NCI-H1694 treated with DMSO at 0.1 percent for 48 hours (cell line): ENCODE measurements at regions not wholly inside any gene's neighbourhood (a gene's known extent, or its start where the extent isn't known, plus 50 kb on each side); places are given as distances from the start of the nearest gene placed in this dataset.

Experiments used
- DNase-seq: peaks from one replicate; lab custom pipeline; 2025; lab: John Stamatoyannopoulos, UW

DNA sequence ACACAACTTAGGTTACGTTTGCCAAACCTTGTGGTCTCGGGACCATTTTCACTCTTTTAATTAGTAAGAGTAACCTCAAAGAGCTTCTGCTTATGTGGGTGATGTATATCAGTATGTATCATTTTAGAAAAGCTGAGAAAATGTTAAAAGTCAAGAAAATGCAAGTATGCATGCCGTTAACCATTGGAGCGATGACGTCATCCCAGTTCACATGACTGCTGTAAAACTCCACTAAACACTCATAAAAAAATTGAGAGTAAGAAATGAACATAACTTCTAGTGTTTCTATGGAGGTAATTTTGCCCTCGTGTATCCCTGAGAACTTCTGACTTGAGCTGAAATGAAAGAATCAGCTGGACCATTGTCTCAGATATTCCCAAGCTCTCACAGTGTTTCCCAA is 250.0 kb upstream of the CDH4 start:
- no peak for DNase-seq

DNA sequence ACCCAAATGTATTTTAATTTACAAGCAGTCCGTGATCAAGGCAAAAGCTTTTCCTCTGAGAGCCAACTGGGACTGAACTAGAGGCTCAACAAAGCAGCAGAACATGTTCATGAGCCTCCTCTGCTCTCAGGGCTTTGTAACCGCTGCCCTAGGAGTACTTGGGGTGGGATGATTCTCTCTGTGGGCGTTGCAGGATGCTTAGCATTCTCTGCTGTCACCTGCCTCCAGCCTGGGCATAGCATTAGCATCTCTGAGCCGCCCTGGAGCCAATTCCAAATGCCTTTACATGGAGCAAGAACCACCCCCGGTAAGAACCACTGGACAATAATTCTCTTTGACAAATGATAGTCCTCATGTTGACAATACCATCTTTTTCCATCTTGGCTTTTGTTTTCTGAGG is 237.6 kb upstream of the CDH4 start:
- DNase-seq: no peak

DNA sequence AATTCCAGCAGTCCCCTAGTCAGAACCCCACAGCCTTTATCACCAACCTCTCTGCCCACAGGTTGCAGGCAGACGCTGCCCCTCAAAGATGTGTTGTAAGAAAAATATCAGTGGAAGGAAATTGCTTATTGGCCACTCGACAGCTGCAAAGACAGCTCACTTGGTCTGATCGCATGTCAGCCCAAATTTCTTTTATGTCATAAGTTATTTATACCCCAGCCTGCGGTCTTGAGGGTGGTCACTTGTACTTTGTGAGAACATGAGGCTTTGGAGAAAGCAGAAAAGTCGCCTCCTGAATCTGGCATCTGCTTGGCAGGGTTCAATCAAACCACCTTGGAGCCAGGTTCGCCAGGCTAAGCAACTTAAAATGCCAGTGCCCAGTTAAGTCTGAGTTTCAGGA is 236.5 kb upstream of the CDH4 start:
- DNase-seq: no peak

DNA sequence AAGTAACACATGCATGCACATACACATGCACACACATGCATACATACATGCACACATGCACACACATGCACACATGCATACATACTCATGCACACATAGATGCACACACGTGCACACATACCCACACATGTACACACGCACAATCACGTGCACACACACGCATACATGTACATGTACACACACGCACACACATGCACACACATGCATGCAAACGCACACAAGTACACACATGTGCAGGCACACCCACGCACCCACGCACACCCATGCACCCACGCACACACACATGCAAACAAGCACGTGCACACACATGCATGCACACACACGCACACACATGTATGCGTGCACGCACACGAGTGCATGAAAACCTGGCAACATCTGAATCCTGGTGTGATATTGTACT is 232.7 kb upstream of the CDH4 start:
- no peak for DNase-seq

DNA sequence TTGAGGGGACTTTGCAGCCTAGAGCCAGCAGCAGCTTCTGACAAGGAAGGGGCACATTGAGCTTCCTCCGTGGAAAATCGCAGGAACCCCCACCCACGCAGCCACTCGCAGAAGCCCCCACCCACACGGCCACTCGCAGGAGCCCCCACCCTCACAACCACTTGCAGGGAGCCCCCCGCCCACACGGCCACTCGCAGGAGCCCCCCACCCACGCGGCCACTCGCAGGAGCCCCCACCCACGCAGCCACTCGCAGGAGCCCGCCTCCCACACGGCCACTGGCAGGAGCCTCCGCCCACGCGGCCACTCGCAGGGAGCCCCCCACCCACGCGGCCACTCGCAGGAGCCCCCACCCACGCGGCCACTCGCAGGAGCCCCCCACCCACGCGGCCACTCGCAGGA is 228.4 kb upstream of the CDH4 start:
- no peak for DNase-seq

DNA sequence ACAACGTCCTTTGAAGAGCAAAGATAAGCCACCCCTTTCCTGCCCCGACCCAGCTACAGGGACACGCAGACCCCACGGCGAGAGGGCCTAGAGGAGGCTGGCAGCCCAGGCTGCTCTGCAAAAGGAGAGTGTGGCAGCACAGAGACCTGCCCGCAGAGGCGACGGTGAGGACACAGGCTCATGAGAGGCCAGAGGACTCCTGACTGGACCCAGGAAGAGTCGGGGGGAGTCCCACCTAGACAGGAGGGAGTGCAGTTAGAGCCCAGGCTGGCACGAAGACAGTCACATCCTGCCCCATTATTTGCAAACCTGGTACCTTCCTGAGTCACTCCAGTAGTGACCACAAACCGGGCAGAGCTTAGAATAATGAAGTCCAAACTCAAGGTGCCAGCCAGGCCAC is 227.7 kb upstream of the CDH4 start:
- no peak for DNase-seq

DNA sequence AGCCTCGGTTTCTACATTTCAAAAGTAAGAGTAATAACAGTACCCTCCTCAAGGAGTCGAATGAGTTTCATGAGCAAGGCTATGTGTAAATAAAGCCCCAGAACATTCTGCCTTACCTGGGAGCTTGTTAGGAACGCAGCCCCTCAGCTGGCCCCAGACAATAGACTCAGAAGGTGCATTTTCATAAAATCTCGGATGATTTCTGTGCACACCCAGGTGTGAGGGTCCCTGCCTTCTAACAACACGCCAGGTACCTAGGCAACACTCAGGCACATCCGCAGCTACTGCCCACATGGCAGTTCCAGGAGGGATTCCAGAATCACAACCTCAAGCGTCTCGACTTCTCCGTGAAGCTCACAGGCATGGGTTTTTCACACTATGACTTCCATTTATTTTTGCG is 226.5 kb upstream of the CDH4 start:
- DNase-seq: no peak

DNA sequence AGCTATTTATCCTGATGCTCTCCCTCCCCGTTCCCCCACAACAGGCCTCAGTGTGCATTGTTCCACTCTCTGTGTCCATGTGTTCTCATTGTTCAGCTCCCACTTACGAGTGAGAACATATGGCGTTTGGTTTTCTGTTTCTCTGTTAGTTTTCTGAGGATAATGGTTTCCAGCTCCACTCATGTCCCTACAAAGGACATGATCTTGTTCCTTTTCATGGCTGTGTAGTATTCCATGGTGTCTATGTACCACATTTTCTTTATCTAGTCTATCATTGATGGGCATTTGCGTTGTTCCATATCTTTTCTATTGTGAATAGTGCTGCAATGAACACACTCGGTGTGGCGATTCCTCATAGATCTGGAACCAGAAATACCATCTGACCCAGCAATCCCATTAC is 225.9 kb upstream of the CDH4 start:
- no peak for DNase-seq

DNA sequence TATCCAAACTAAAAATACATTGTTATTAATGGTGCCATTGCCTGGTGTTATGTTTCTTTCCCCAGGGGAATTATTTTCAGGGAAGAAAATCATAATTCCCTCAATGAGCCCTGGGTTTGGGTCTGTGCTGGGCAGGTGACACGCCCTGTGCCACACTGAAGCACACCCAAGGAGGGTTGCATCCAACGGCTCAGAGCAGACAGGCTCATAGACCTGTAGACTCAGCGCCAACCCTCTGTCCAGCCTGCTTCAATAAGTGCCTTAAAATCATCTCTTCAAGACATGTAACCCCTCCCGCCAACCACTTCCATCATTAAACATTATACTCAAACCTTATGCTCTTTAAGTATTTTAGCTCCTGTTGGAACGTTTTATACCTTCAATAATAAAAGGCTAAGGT is 225.3 kb upstream of the CDH4 start:
- DNase-seq: no peak

DNA sequence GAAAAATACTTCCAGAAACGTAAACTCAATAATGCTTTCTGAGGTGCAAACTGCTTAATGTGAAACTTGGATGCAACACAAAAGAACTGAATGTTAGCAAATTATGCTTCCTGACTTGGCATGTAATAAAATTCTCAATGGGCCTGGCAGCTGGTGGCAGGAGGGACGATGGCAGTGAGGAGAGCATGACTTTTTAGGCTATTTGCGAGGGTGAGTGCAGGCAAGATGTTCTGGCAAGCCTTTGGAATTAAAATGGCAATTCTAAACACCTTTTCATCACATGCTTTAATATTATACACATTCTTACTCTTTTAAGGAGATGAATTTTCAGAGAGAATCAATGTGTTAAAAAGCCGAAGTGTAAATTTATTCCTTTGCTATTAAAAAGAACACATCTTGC is 224.8 kb upstream of the CDH4 start:
- DNase-seq: no peak

DNA sequence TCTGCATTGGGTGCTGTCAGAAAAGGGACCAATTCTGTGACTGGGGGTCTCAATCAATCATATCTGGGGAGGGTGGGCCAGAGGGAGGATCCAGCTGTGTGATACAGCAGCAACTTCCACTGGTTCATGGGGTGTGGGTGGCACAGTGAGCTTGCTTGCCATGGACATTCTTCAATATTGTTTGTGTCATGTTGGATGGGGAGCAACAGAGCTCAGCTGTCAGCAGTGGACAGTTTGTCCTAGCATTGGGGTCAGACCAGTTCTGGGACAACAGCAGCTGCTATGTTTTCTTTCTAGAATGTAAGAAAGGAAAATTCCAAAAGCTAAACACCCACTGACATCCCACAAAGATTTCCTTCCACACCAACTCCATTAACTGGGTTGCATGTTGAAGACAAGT is 221.9 kb upstream of the CDH4 start:
- DNase-seq: no peak

DNA sequence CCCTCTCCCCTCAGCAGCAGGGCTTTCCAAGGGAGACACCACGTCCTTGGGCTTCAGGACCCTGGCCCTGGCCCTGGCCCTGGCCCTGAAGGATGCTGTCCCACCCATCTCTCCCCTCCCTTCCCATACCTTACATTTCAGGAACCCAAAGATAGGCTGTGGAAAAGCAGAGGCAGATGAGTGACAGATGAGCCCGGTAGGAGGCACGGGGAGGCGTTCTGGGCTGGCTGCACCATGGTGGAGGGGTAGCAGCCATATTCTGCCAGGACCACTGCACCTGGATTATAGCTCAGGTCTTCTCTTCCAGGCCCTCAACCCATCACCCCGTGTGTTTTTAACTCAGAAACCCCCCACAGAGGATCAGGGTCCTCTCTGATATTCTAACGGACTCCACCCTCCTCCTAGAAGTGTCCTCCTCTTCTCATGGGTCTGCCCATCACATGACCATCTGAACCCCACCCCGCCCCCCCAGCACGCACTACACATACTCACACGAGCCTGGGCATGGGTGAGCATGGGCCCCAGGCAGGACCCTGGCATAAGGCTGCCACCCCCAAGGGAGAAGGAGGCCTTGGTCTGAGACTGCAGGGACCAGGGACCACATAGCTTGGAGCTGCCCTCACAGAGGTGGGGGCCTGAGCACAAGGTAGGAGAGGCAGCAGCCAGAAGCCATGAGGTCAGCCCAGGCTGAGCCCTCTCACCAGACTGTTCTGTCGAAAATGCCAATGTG is 220.8 kb upstream of the CDH4 start:
- DNase-seq: no peak

DNA sequence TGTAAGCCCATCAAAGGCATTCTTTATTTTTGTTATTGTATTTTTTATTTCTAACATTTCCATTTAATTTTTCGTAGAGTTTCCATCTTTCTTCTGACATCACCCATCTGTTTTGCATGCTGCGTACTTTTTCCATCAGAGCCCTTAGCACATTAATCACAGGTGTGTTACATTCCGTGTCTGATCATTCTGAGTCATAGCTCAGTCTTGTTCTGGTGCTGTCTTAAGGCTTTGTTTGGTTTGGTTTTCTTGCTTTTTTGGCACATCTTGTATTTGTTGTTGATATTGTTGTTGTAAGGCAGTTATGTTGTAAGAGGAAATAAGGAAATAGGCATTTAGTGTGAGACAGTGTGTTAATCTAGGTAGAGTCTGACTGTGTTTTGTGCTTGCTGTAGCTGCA is 214.6 kb upstream of the CDH4 start:
- no peak for DNase-seq

DNA sequence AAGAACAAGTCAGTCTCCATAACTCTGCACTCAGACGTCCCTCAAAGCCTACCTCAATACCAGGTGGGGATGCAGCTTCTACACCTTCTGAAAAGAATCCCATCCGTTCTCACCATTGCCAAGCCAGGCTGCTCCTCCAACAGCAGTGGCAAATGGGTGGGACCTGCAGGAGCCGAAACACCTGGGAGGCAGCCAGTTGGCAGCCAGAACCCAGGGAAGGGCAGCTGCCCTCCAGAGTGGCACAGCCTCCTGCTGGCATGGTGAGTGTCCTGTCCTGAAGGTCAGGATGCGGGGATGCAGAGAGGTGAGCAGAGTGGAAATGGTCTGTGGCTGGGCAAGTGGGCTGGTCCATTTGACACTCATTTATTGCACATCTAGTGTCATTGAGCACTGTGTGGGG is 210.6 kb upstream of the CDH4 start:
- DNase-seq: no peak

DNA sequence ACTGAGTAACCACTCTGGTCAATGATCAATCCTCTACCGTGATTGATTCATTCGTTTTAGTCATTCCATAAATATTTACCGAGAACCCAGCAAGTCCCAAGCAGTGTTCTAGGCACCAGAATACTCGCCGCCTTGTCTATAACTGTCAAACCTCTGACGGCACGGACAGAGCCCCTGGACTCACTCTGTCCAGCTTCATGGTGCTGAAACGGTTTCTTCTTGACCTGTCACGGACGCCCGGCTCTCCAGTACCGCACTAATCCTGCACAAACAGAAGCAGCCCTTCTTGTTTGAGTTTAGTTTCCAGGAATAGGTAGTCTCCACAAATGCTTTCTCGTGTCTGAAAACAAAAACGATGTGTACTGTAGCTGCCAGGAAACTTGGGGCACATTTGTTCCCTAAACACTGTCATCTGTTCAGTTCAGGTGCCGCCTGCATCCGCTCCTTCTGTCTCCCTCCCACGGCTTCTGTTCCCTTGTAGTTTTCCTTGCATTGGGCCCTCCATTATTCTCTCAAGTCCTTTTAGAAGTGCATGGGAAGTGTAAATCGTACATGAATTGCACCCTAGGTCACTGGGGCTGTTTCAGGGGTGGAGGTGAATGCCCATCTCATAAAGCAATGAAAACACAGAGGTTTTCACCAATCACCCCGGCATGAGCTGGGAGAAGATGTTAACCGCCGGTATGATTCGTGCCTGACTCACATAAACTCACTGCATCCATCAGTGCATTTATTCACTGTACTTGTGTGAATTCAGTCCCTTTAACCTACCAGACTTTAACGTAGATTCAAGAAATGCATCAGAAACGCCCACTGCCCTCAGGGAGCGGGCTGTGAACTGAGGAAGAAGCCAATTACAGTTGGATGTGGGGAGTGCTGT is 209.3 kb upstream of the CDH4 start:
- DNase-seq: no peak

DNA sequence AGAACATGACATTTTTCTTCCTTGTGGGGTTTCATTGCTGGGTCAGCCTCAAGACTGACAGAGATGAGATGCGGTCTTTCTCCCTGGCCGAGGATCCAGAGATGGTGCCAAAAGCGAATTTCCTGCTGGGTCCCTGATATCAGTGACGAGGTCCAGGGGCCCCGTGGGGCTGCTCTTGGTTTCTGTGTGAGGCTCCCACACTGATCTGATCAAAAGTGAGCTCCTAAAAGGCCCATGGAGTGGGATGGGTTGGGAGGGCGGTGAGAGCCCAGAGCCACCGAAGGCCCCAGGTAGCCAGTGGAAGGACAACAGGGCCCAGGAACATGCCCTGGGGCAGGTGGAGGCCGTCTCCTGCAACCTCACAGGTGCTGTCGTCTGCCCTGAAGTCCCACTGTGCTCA is 208.4 kb upstream of the CDH4 start:
- DNase-seq: no peak

DNA sequence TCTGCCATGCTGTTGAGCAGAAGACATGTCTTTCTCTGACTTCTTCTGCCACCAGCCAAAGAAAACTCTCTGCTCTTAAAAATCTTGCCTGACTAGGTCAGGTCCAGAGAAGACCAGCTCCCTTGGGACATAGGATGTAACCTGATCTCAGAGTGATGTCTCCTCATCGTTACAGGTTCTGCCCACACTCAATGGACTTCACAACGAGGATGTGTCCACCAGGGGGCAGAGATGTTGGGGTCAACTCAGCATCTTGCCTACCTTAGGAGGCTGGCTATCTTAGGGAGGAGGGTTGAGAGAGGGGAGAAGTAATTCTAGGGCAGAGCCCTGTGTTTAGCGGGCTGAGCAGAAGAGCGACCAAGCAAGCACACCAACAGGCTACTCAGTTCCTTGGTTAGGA is 207.6 kb upstream of the CDH4 start:
- DNase-seq: no peak

DNA sequence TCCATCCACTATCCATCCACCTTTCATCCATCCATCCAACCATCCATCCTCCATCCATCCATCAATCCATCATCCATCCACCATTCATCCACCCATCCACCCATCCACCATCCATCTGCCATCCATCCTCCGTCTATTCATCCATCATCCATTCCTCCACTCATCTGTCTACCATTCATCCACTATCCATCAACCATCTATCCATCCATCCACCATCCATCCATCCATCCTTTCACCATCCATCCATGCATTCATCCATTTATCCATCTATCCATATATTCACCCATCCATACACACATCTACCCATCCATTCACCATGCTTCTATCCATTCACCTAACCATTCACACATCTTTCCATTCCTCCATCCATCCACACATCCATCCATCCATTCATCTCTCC is 207.0 kb upstream of the CDH4 start:
- DNase-seq: no peak

DNA sequence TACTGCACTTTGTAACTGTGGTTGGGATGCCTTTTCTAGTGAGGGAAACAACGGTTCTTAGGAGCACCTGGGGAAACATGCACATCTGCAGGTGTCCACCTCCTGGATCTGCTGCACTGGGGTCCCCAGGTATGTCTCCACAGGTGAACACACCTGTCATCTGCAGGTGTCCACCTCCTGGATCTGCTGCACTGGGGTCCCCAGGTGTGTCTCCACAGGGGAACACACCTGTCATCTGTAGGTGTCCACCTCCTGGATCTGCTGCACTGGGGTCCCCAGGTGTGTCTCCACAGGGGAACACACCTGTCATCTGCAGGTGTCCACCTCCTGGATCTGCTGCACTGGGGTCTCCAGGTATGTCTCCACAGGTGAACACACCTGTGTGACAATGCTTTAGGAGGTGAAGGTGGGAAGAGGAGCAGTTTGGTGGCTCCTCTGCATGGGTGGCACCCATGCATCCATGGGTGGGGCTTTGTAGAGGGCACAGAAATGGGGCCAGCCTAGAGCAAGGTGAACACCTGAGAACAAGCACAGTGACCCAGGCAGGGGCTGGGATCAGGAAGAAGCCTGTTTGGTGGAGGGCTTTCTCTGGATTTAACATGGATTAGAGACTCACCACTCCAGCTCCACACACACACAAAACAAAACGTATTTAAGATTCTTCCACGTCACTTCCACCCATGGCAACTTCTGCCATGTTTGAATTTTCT is 206.0 kb upstream of the CDH4 start:
- no peak for DNase-seq

DNA sequence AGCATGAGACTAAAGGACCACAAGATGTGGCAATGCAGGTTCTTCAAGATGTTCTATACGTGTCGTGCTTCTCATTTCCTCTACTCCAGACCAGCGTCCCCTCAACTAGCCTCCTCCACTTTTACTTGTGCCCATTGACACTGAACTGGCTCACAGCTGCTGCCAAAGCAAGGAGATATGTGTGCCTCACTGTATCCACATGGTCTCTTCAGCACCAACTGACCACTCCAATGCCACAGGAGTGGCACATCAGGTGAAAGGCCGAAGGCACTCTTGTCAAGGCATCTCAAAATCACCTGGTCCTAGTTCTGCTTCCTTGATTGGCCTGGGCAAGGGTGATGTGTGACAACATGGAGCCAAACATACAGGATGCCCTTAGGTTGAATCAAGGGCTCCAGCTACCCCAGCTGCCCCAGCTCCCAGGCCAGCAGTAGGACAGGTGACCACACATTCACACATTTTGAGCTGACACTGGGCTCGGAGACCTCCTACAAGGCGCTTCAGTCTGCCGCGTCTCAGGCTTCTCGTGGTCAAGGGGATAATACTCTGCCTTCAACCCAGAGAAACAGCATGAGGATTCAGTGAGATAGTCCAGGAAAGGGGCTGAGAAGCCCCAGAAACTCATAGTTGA is 205.2 kb upstream of the CDH4 start:
- no peak for DNase-seq

DNA sequence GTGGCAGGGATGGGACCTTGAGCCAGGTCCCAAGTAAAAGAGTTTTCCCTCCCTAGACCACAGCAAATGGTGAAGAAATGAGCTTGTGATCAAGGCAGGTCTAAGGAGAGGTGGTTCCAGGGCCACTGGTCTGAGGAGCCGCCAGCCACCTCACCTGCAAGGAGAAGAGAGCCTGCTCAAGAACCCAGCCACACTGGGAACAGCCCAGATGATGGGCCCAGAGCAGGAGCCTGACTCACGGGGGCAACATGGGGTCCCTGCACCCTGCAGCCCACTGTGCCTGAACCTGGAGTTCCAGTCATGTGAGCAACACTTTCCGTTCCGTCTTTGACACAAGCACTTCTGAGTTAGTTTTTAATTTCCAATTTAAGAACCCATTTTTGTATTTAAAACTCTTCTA is 204.5 kb upstream of the CDH4 start:
- DNase-seq: no peak

DNA sequence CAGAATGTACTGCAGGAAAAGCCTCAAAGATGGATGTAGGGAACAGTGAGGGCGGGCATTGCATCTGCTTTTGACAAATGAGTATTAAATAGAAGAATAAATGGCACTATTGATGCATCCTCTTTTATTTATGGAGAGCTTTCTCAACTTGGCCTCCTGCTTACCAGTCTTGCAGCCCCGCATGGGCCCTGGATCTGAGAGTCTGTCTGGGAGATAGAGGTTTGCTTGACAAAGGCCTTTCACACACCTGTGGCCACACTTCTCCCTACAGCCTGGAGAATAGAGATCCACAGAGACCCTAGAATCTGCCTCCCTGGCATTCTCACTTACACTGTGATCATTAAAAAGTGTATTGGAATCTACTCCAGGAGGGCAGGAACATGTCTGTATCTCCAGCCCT is 203.8 kb upstream of the CDH4 start:
- no peak for DNase-seq

DNA sequence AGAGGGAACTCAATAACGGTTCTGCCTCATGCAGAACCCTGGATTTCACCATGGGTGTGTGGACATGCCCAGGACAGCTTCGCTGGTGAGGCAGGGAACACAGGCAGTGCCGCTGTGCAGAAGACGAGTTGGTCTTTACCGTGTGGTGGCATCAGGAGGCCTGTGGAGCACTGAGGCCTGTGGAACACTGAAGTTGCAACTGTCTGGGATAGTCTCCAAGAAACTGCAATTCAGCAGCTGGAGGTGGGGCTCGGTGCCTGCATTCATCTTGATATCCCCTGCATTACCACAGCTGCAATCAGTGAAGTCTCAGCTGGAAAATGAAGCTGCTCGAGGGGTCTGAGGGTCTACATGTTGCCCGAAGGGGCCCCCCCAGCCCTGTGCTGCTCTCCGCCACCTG is 202.4 kb upstream of the CDH4 start:
- no peak for DNase-seq
